Memory B cell (primary cell): ENCODE measurements at regions not wholly inside any gene's neighbourhood (a gene's known extent, or its start where the extent isn't known, plus 50 kb on each side); places are given as distances from the start of the nearest gene placed in this dataset.
"Not testable (repeated sequence)": the region's sequence is repeated elsewhere in the genome, so short reads cannot be mapped to it uniquely, and the experiment has no call there.

ENCODE experiments used
- ATAC-seq: fragments of 150-1000 bp; cut with Tn5 transposase; 2 replicates; pipeline ENCODE4 v1.10.0; 2021; ENCODE audit warnings: low read depth, mild to moderate bottlenecking, moderate library complexity
- DNase-seq, 2 donors: peaks; one replicate each; pipeline ENCODE4 v3.0.0; 2022; ENCODE audit warnings: low spot score in 2 of 2
- H3K27ac Mint-ChIP-seq: one replicate; pipeline ENCODE4 v1.8.0; 2022; ENCODE audit warnings: mild to moderate bottlenecking, moderate library complexity, mixed read lengths
- H3K27me3 Mint-ChIP-seq: one replicate; pipeline ENCODE4 v1.8.0; 2022; ENCODE audit warnings: mixed read lengths
- H3K36me3 Mint-ChIP-seq: one replicate; pipeline ENCODE4 v1.8.0; 2022; ENCODE audit warnings: mild to moderate bottlenecking, mixed read lengths
- H3K4me1 Mint-ChIP-seq: one replicate; pipeline ENCODE4 v1.8.0; 2022; ENCODE audit warnings: mixed read lengths
- H3K4me3 Mint-ChIP-seq: one replicate; pipeline ENCODE4 v1.8.0; 2022; ENCODE audit warnings: mild to moderate bottlenecking, moderate library complexity, mixed read lengths
- H3K9me3 Mint-ChIP-seq: one replicate; pipeline ENCODE4 v1.8.0; 2022; ENCODE audit warnings: mixed read lengths

DNA sequence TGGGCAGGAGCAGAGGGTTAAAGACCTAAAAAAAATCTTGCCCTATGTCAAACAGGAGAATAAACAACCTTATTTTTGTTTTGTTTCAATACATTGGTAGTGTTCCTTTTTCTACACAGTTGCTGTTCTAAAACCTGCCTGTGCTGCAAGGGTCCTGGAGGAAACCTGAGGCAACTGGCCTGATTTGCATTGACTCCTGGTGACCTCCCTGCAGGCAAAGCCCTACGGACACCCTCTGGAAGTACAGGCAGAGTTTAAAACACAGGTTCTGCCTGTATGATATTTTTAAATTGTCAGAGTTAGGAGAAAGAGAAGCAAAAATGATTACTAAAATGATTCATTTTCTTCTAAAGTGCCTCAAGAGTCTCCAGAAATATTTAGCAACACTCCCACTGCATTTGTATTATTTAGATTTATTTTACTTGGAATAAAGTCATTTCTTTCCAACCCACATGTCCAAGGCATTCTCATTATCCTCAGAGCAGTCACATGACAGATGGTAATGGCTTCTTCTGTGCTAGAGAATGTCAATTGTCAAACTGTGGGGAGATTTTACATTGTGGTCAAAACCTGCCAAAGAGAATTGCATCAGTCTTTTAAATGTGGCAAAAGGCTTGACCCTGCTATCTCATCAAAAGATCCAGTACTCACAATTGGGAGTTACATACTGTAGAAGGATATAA is 559.6 kb downstream of the CETN3 start:
- Mint-ChIP-seq H3K9me3 (no peaks in the 10 kb centered on the region), H3K36me3 (no peaks in the 10 kb centered on the region), H3K27ac (peak overlapping the region; percentile 65), H3K27me3 (no peaks in the 10 kb centered on the region), H3K4me1 (no peaks in the 10 kb centered on the region), H3K4me3 (no peak overlapping the region)
- DNase-seq (no peak), ATAC-seq (peak; percentile 55)

DNA sequence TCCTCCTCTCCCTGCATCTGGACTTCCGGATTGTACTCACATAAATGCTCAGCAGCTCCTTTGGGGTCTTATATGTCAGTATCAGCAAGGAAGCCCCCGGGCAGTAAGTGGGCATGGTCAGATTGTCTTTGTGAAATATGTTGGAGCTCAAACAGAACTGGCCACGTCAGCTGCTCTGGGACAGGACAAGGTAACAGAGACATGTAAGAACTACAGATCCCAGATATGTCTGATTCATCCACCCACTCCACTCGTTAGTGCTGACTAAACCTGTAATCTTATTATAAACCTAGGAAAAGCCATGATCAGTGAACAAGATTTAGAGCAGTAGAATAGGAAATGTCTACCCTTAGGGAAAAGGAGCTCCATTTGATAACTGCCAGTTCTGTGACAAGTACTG is 561.8 kb downstream of the CETN3 start:
- DNase-seq = no peak

DNA sequence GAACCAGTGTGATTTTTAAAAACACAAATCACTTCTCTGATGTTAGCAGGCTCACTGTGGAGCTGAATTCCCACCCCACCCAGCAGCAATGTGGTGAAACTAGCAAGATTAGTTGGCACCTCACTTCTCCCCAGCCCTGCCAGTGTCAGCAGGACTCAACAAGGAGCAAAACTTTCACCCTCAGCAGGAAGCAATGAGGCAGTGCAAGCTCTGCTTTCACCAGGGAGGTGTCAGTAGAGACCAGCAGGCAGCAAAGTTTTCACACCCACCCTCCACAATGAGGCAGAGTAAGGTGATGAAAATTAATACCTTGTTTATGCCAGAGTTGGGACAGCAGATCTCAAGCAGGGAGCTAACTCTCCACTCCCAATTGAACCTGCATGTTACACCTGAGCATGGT is 565.0 kb downstream of the CETN3 start:
- no peaks in the 10 kb centered on the region for H3K4me1 Mint-ChIP-seq
- H3K36me3 Mint-ChIP-seq = no peaks in the 10 kb centered on the region
- DNase-seq (no peak), ATAC-seq (no peak)
- no peak overlapping the region for H3K4me3 Mint-ChIP-seq
- no peaks in the 10 kb centered on the region for H3K27me3 Mint-ChIP-seq
- H3K9me3 Mint-ChIP-seq = no peaks in the 10 kb centered on the region
- no peak overlapping the region for H3K27ac Mint-ChIP-seq

More for the DNA sequence above, 561.8 kb downstream of the CETN3 start:
- no peaks in the 10 kb centered on the region for H3K9me3 Mint-ChIP-seq
- no peak for ATAC-seq
- no peak overlapping the region for H3K27ac Mint-ChIP-seq
- no peaks in the 10 kb centered on the region for H3K36me3 Mint-ChIP-seq
- H3K4me1 Mint-ChIP-seq = no peaks in the 10 kb centered on the region
- H3K27me3 Mint-ChIP-seq = no peaks in the 10 kb centered on the region
- no peak overlapping the region for H3K4me3 Mint-ChIP-seq

DNA sequence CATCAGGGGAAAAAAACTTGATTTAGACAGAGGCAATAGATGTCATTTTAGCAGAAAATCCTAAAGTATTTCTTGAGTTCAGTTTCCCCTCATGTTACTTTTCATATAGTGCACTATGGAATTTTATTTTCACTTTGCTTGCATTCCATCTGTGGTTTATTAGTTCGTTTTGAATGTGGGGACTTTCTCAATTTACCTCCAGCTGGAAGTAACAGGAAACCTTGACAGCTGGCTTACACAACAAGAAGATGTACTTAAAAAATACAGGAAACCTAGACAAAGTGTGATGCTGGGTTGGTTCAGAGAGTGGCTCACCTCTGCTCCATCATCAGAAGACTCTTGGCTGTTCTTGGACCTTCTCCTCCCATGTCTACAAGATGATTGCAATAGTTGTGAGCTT is 567.0 kb downstream of the CETN3 start:
- H3K4me3 Mint-ChIP-seq = no peak overlapping the region
- no peak overlapping the region for H3K27ac Mint-ChIP-seq
- peaks cover 3% of the 10 kb centered on the region for H3K27me3 Mint-ChIP-seq
- no peaks in the 10 kb centered on the region for H3K9me3 Mint-ChIP-seq
- peaks cover 2% of the 10 kb centered on the region for H3K4me1 Mint-ChIP-seq
- ATAC-seq (no peak), DNase-seq (no peak)
- no peaks in the 10 kb centered on the region for H3K36me3 Mint-ChIP-seq

DNA sequence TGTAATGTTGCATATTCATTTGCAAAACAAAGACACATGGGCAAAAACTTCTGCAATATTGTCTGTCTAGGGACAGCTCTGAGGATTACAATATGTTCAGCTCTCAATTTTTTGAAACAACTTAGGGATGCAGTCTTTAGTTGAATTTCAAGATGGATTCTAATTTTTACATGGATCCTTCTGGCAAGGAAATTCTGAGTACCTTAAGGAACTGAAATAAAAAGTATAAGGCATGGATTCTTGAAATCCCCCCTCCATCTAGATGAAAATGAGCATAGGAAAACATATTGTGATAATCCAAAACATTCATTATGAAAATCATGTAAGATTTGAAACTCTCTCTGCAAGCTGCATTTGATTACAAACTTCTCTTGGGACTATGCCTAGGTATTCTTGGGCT is 568.6 kb downstream of the CETN3 start:
- Mint-ChIP-seq H3K4me3 (no peak overlapping the region), H3K4me1 (peaks cover 2% of the 10 kb centered on the region), H3K27me3 (peaks cover 3% of the 10 kb centered on the region), H3K9me3 (peaks cover 2% of the 10 kb centered on the region), H3K27ac (no peak overlapping the region), H3K36me3 (peaks cover 2% of the 10 kb centered on the region)
- DNase-seq (no peak), ATAC-seq (no peak)

DNA sequence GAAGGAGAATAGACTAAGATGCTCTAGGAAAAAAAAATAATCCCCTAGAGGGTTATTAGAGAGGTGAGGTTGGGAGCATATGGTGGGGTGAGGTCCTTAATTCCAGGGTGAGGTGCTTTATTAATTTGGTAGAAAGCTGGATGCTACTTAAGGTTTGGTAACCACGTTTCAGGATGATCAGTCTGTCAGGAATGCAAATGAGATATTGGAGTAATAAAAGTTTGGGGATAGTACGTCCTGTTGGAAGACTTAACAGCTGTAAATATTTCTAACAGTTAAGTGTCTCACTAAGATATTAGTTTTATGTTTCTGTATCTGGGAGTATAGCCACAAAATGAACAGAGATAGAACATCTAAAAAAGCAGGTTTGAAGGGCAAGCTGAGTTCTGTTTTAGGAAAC is 578.9 kb downstream of the CETN3 start:
- H3K27ac Mint-ChIP-seq = no peak overlapping the region
- no peak for DNase-seq
- H3K4me1 Mint-ChIP-seq = peaks cover 6% of the 10 kb centered on the region
- ATAC-seq = no peak
- H3K4me3 Mint-ChIP-seq = no peak overlapping the region
- no peaks in the 10 kb centered on the region for H3K9me3 Mint-ChIP-seq
- H3K27me3 Mint-ChIP-seq = peaks cover 2% of the 10 kb centered on the region
- H3K36me3 Mint-ChIP-seq = no peaks in the 10 kb centered on the region

DNA sequence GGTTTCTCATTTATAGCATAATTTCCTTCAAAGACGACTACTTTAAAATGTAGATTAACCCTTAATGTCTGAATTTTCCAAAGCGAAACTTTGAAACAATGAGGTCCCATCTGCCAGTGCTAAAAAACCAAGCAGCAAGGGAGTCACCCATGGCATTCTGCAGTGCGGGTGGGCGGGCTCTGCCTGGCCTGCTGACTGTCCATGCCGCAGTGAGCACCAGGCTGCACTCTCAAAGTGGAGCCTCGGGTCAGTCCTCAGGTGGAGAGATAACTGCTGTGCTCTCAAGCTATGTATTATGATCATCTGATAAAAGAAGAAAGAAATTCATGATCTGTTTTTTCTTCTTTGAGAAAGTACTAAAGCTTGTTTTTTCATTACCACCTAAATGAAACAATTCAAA is 581.6 kb downstream of the CETN3 start:
- H3K4me3 Mint-ChIP-seq = no peak overlapping the region
- ATAC-seq (no peak), DNase-seq (no peak)
- no peaks in the 10 kb centered on the region for H3K27me3 Mint-ChIP-seq
- no peaks in the 10 kb centered on the region for H3K9me3 Mint-ChIP-seq
- no peaks in the 10 kb centered on the region for H3K36me3 Mint-ChIP-seq
- H3K4me1 Mint-ChIP-seq = peaks cover 6% of the 10 kb centered on the region
- H3K27ac Mint-ChIP-seq = no peak overlapping the region

DNA sequence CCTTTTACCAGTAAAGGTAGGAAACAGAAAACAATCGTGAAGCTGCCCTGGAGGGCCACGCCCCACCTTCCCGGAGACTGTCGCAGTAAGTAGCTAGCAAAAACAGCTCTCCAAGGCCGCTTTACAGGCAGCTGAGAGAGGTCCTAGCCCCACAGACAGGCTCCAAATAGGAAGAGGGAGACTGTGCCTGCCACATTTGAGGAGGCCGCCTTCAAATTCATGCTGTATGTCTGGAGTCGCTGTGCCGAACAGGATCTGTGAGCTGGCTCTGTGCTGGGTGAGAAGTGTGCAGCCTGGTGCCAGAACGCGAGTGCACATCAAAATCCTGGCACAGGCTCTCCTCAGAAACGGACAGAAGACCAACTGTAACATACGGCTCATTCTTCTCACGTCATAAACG is 582.2 kb downstream of the CETN3 start:
- Mint-ChIP-seq H3K4me1 (peaks cover 6% of the 10 kb centered on the region), H3K9me3 (no peaks in the 10 kb centered on the region)

DNA sequence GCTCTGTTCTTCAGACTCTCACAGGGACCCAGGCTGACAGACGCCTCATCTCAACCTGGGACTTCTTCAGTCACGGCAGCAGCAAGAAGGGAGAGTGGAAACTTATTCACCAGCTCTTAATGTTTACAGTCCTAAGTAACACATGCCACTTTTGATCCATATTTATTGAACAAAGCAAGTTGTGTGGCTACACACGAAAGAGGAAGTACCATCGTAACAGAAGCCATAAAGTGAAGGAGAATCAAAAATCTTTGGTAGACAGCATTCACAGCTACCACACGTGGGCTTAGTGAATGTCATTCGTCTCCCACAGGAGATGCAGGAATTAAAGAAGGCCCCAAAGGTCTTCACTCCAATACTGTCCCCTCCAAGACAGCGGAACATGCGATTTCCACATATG is 582.6 kb downstream of the CETN3 start:
- H3K27ac Mint-ChIP-seq = no peak overlapping the region
- DNase-seq = no peak
- peaks cover 6% of the 10 kb centered on the region for H3K4me1 Mint-ChIP-seq
- ATAC-seq = no peak
- no peaks in the 10 kb centered on the region for H3K27me3 Mint-ChIP-seq
- H3K9me3 Mint-ChIP-seq = no peaks in the 10 kb centered on the region
- H3K36me3 Mint-ChIP-seq = no peaks in the 10 kb centered on the region
- H3K4me3 Mint-ChIP-seq = no peak overlapping the region

More for the DNA sequence above, 582.2 kb downstream of the CETN3 start:
- Mint-ChIP-seq H3K27me3 (no peaks in the 10 kb centered on the region), H3K36me3 (no peaks in the 10 kb centered on the region), H3K27ac (no peak overlapping the region), H3K4me3 (no peak overlapping the region)
- no peak for ATAC-seq
- DNase-seq = no peak

DNA sequence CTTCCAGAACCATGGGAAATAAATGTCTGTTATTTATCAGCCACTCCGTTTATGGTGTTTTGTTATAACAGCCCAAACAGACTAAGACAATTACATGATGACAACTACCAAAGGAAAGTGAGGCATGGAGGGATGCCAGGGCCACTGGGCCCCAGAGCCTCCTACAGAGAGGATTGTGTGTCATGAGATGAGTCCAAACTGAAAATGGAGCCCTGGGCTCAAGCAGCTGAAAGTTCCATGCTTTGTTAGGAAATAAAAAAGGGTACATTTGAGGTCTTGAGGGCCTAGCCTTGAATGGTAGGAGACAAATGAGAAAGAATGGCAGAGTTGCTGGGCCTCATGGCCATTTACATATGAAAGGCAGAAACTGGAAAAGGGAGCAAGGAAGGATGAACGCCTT is 586.5 kb downstream of the CETN3 start:
- Mint-ChIP-seq H3K36me3 (no peaks in the 10 kb centered on the region), H3K4me1 (peaks cover 6% of the 10 kb centered on the region), H3K4me3 (no peak overlapping the region), H3K27me3 (no peaks in the 10 kb centered on the region), H3K27ac (no peak overlapping the region), H3K9me3 (no peaks in the 10 kb centered on the region)
- ATAC-seq (no peak), DNase-seq (no peak)

DNA sequence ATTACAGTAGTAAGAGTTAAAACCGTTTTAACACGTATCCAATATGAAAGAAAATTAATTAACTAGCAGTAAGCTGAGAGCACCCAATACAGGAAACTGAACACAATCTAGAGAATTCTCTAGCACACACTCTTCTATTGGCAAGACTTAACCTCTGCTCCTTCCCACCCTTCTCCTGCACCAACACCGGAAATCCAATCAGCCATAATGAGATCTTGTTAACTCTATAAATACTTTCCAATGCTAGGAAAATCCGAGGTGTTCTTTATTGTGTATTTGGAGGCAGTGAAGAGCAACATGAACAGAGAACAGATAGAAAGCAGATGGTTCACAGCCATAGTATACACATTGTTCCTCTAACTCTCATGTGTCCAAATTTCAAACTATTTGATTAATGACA is 591.7 kb downstream of the CETN3 start:
- H3K27me3 Mint-ChIP-seq = peaks cover 4% of the 10 kb centered on the region
- no peak for ATAC-seq
- no peak overlapping the region for H3K4me3 Mint-ChIP-seq
- no peaks in the 10 kb centered on the region for H3K4me1 Mint-ChIP-seq
- no peaks in the 10 kb centered on the region for H3K9me3 Mint-ChIP-seq
- H3K27ac Mint-ChIP-seq = no peak overlapping the region
- no peak for DNase-seq
- H3K36me3 Mint-ChIP-seq = no peaks in the 10 kb centered on the region

DNA sequence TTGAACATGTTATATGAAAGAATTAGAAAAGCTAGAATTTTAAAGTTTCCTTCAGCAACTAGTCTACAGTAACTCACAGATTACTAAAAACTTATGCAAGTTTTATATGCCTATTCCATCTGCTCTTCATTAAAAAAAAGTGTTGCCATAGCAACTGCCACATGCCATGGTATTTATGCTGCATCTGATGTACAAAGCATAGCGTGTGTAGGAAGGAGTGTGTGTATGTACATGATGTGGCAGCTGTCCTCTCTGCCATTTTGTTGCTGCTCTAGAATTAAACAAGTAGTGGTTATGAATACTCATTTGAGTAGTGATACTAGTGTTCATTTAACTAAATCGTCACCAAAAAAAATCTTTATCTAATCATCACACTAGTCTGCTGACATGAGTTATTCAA is 593.5 kb downstream of the CETN3 start:
- no peak for DNase-seq
- no peak for ATAC-seq
- Mint-ChIP-seq H3K27ac (no peak overlapping the region), H3K9me3 (no peaks in the 10 kb centered on the region), H3K4me1 (no peaks in the 10 kb centered on the region), H3K27me3 (peaks cover 4% of the 10 kb centered on the region), H3K4me3 (no peak overlapping the region), H3K36me3 (no peaks in the 10 kb centered on the region)

DNA sequence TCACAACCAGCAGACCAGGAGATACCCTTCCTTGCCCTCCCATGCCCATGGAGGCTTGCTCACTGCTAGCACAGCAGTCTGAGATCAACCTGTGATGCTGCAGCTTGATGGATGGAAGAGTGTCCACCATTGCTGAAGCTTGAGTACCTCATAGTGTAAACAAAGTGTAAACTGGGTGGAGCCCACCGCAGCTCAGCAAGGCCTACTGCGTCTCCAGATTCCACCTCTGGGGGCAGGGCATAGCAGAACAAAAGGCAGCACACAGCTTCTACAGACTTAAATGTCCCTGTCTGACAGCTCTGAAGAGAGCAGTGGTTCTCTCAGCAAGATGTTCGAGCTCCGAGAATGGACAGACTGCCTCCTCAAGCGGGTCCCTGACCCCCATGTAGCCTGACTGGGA is 608.8 kb downstream of the CETN3 start:
- H3K9me3 Mint-ChIP-seq, H3K27me3 Mint-ChIP-seq, H3K27ac Mint-ChIP-seq, ATAC-seq, H3K4me1 Mint-ChIP-seq, DNase-seq, H3K36me3 Mint-ChIP-seq, H3K4me3 Mint-ChIP-seq: not testable (repeated sequence)

DNA sequence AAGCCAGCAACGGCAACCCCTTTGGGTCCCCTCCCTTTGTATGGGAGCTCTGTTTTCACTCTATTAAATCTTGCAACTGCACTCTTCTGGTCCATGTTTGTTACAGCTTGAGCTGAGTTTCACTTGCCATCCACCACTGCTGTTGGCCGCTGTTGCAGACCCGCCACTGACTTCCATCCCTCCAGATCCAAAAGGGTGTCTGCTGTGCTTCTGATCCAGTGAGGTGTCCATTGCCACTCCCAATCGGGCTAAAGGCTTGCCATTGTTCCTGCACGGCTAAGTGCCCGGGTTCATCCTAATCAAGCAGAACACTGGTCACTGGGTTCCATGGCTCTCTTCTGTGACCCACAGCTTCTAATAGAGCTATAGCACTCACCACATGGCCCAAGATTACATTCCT is 615.1 kb downstream of the CETN3 start:
- not testable (repeated sequence) for H3K4me3 Mint-ChIP-seq, H3K9me3 Mint-ChIP-seq, ATAC-seq, DNase-seq, H3K36me3 Mint-ChIP-seq, H3K4me1 Mint-ChIP-seq, H3K27me3 Mint-ChIP-seq, H3K27ac Mint-ChIP-seq

DNA sequence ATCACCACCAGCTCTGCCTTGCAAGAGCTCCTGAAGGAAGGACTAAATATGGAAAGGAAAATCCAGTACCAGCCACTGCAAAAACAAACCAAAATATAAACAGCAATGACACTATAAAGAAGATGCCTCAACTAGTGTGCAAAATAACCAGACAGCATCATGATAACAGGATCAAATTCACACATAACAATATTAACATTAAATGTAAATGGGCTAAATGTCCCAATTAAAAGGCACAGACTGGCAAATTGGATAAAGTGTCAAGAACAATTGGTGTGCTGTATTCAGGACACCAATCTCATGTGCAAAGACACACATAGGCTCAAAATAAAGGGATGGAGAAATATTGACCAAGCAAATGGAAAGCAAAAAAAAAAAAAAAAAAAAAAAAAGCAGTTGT is 629.8 kb downstream of the CETN3 start:
- H3K4me3 Mint-ChIP-seq, DNase-seq, H3K27me3 Mint-ChIP-seq, H3K4me1 Mint-ChIP-seq, ATAC-seq, H3K27ac Mint-ChIP-seq: not testable (repeated sequence)
- H3K36me3 Mint-ChIP-seq = peaks cover 12% of the 10 kb centered on the region
- H3K9me3 Mint-ChIP-seq = peaks cover 29% of the 10 kb centered on the region
